ENCODE measurements at regions not wholly inside any gene's neighbourhood (a gene's known extent, or its start where the extent isn't known, plus 50 kb on each side); places are given as distances from the start of the nearest gene placed in this dataset.

DNA sequence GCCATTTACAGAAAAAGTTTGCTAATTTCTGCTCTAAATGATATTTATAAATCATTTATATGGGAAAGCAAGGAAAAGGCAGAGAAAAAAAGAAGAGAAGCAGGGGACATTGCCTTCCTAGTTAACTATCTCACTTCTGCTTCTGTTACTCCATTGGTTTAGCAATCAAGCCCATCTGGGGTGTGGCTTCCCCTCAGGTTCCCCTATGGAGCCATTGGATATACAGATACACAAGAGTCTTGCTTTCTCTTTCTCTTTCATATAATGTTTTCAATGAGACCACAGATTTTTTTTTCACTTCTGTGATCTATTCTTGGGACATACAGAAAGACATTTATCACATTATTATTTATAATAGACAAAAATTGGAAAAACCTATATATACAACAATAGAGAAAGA lies 105.6 kb upstream of the TOM1L1 start (continued):
- TF ChIP-seq, protein P1, sequence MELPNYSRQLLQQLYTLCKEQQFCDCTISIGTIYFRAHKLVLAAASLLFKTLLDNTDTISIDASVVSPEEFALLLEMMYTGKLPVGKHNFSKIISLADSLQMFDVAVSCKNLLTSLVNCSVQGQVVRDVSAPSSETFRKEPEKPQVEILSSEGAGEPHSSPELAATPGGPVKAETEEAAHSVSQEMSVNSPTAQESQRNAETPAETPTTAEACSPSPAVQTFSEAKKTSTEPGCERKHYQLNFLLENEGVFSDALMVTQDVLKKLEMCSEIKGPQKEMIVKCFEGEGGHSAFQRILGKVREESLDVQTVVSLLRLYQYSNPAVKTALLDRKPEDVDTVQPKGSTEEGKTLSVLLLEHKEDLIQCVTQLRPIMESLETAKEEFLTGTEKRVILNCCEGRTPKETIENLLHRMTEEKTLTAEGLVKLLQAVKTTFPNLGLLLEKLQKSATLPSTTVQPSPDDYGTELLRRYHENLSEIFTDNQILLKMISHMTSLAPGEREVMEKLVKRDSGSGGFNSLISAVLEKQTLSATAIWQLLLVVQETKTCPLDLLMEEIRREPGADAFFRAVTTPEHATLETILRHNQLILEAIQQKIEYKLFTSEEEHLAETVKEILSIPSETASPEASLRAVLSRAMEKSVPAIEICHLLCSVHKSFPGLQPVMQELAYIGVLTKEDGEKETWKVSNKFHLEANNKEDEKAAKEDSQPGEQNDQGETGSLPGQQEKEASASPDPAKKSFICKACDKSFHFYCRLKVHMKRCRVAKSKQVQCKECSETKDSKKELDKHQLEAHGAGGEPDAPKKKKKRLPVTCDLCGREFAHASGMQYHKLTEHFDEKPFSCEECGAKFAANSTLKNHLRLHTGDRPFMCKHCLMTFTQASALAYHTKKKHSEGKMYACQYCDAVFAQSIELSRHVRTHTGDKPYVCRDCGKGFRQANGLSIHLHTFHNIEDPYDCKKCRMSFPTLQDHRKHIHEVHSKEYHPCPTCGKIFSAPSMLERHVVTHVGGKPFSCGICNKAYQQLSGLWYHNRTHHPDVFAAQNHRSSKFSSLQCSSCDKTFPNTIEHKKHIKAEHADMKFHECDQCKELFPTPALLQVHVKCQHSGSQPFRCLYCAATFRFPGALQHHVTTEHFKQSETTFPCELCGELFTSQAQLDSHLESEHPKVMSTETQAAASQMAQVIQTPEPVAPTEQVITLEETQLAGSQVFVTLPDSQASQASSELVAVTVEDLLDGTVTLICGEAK (IDR thresholded peaks at IDR 0.05) = no peak
- TF ChIP-seq, protein P1 (CRISPR knock-in tag; IDR thresholded peaks at IDR 0.05) = no peak
- TF ChIP-seq REL (CRISPR knock-in tag; conservative IDR thresholded peaks at IDR 0.05) (no peak), ZNF761 (CRISPR knock-in tag; conservative IDR thresholded peaks at IDR 0.05) (no peak), GTF3A (CRISPR knock-in tag; conservative IDR thresholded peaks at IDR 0.05) (no peak)

DNA sequence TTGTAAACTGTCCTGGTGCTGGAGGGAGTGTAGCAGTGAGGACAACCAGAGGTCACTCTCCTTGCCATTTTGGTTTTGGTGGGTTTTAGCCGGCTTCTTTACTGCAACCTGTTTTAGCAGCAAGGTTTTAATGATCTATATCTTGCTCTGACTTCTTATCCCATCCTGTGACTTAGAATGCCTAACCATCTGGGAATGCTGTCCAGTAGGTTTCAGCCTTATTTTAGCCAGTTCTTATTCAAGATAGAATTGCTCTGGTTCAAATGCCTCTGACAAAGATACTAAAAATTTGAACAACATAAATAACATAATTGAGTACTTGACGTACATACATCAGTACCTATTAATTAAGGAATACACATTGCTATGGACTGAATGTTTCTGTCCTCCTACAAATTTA lies 93.3 kb upstream of the TOM1L1 start:
- DNase-seq (ENCODE audit: low spot score) = no peak
- ATAC-seq = no peak
- 4% methylated on average over 2 of the region's 2 CpGs for WGBS (ENCODE audit: low lambda C conversion rate)
- Histone ChIP-seq H4K20me1 (ENCODE audit: insufficient read depth, low read length) (no peaks in the 10 kb centered on the region), H3K4me1 (ENCODE audit: insufficient read depth, low read length) (no peaks in the 10 kb centered on the region), H3K9ac (ENCODE audit: insufficient read depth, low read depth, low read length) (no peak overlapping the region), H3K4me3 (replicated peaks in 1 of 3; ENCODE audit: insufficient read depth in 1 of 3, low read depth in 2 of 3, low read length in 3 of 3) (no peak overlapping the region), H3K27ac (ENCODE audit: extremely low read length, insufficient read depth, low read length) (no peak overlapping the region), H2AFZ (ENCODE audit: low read length) (no peak overlapping the region), H3K9me3 (ENCODE audit: low read length) (no peaks in the 10 kb centered on the region), H3K4me2 (ENCODE audit: low read depth, low read length) (no peak overlapping the region), H3K79me2 (ENCODE audit: insufficient read depth, low read length) (no peaks in the 10 kb centered on the region), H3K36me3 (replicated peaks in 1 of 2; ENCODE audit: control insufficient read depth in 1 of 2, insufficient read depth in 2 of 2, low read length in 2 of 2) (no peaks in the 10 kb centered on the region), H3K27me3 (ENCODE audit: control insufficient read depth in 1 of 2, insufficient read depth in 2 of 2, low read length in 2 of 2) (no peaks in the 10 kb centered on the region; a peak in 1 of 5 replicates)
- in situ Hi-C loops (cut with HindIII; ENCODE audit: extremely low pct_ligation_motif_present, low pct_unique_long_range_greater_than_20kb) = no loop called here
- no TSS peak for BruUV-seq (replicated peaks)
- intact Hi-C loops (cut with micrococcal nuclease; ENCODE audit: unreplicated experiment) = no loop called here
- TF ChIP-seq ZNF343 (CRISPR knock-in tag; IDR thresholded peaks at IDR 0.05) (no peak), SMARCC2 (IDR thresholded peaks at IDR 0.05) (no peak)
- TF ChIP-seq, protein P2, sequence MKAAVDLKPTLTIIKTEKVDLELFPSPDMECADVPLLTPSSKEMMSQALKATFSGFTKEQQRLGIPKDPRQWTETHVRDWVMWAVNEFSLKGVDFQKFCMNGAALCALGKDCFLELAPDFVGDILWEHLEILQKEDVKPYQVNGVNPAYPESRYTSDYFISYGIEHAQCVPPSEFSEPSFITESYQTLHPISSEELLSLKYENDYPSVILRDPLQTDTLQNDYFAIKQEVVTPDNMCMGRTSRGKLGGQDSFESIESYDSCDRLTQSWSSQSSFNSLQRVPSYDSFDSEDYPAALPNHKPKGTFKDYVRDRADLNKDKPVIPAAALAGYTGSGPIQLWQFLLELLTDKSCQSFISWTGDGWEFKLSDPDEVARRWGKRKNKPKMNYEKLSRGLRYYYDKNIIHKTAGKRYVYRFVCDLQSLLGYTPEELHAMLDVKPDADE (CRISPR knock-in tag; IDR thresholded peaks at IDR 0.05) = no peak
- no peak for FAIRE-seq
- ChIA-PET CTCF (ENCODE audit: low intra/inter-chr PET ratio, low total read pairs) (no interaction called here), POLR2A (no interaction called here)
